ENCODE measurements at regions not wholly inside any gene's neighbourhood (a gene's known extent, or its start where the extent isn't known, plus 50 kb on each side); places are given as distances from the start of the nearest gene placed in this dataset.

DNA sequence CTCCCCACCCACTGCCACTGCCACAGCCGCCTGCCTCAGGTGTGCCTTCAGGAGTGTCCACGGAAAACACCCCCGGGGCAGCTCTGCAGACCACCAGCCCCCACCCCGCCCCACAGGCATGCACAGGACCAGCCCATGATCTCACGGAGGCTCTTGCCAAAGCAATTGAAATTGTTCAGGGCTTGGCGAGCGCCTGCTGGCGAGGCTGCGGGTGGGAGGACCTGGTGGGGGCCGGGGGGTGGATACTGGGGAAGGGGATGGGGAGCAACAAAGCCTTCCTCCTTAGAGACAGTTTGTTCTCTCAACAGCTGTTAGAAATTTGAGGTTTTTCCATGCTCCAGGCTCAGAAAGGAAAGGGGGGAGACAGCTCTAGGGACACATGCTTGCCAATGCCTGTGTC lies 274.7 kb downstream of the MN1 start:
- DNase-seq, result peak; percentile 80

DNA sequence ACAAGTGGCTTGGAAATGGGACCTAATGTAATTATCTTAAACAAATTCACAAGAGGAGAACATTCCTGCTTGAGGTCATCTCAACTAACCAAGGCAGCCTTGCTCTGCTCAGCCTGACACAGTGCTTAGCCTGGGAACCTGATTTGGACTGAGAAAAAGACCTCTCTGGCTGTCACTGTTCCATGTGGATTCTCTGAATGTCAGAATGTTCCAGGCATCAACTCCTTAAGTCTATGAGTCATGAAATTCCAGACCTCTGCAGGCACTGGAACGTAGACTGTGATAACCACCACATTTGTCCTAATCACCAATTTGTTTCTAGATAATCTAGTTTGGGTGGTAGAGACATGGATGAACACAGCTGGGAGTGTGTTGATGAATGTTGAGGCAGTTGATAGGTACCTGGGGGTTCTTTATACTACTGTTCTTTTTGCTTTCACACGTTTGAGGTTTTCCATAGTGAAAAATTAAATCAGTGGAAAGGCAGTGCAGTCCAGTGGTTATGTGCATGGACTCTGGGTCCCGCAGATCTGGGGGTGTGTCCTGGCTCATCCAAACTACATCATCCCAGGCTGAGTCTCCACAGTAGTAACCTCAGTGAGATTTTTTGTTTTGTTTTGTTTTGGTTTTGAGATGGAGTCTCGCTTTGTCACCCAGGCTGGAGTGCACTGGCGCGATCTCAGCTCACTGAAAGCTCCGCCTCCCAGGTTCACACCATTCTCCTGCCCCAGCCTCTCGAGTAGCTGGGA lies 269.6 kb downstream of the MN1 start:
- DNase-seq, result no peak

DNA sequence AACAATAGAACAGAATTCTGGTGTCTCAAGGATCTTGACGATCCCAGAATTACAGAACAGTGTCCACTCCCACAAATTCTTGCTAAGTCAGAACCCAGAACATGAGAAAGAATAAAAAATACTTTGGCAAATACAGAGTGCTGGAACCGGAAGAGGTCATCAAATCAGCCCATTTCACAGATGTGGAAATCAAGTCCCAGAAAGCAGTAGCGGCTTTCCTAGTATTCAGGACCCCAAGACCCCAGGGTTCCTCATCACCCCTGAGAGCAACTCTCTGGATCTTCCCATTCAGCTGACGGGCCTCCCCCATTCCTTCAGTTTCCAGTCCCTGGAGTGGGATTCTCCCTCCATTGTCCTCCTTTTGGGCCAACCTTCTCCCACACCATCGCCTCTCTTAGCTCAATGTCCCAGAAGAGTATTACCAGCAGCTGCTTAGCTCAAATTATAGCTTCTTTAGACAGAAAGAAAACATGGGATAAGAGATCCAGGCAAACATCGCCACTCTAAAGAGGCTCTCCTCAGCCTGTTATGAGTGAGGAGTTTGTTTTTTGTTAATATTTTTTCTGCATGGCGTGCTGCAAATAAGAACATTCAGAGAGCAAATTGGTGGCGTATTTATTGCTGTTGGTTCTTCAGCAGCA lies 268.3 kb downstream of the MN1 start:
- DNase-seq, result no peak

DNA sequence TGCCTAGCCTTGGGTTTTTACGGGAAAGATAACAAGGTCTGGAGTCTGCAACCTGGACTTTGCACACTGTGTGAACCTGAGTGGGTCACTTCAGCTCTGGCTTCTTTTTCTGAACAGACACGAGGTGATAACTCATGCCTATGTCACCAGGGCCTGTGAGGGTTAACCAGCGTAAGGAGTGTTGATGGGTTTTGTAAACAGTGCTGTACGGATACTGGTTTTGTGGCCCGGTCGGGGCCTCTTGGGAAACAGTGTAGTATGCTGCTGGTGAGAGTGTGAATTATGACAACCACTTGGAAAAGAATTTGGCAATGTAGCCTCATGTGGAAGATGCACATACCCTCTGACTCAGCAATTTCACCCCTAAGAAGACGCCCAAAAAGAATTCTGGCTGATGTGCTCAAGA lies 266.8 kb downstream of the MN1 start:
- DNase-seq, result no peak

DNA sequence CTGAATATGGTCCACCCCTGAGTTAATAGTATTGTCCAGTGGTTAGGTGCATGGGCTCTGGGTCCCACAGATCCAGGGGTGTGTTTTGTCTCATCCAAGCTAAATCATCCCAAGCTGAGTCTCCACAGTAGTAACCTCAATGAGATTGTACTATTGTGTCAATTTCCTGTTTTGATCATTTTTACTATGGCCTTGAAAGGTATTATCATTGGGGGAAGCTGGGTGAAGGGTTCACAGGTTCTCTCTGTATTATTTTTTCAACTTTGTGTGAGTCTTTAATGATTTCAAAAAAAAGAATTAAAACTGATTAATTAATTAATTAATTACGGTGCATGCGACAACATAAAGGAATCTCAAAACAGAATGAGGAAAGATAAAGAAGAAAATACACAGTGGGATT lies 266.1 kb downstream of the MN1 start:
- no peak for DNase-seq

DNA sequence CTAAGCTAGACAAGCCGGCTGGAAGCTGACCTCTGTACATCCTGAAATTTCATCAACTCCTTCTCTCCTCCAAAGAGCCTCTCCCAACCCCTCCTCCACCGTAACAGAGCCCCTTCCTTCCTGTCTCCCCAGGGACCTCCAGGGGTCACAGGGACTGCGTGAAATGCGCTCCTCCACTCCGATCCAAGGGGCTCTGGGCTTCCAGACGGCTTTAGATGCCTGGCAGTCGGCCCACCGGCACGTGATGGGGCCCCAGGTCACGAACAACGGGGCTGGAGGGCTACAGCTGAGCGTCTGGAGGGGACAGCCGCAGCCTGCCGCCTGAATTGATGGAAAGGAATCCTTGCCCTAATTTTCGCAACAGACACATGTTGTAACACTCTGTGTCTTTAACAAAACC lies 264.1 kb downstream of the MN1 start:
- DNase-seq, result peak; percentile 86

DNA sequence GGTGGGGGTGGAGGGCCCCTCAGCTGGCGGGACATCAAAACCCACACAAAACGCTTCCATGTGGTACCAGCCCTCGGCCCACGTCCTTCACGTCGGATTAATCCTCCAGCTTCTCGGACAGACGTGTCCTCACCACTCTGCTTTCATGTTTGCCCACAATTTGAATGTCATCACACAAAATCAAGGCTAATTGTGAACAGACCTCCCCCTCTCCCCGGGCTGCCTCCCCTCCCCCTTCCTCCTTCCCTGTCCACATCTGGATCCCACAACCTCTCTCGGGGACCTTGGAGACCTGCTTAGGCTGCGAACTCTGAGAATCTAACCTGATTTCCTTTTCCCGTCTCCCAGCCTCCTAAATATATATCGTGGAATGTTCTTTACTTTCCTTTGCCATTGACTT lies 262.9 kb downstream of the MN1 start:
- DNase-seq, result peak; percentile 55

DNA sequence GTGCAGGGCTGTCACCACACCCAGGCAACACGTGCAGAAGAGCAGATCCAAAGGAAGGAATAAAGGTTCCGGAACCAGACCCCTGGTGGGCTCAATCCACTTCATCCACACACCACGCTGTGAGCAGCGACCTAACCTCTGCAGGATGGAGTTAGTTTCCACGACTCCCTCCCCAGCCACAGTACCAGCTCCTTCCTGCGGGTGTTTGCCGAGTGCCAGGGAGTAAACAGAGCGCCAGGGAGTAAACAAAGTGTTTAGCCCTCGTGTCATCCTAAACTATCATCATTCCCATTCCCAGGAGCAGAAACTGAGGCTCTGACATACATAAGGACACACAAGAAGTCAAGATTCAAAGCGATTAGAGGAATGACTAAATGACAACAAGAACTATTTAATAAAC lies 261.3 kb downstream of the MN1 start:
- DNase-seq, result no peak

DNA sequence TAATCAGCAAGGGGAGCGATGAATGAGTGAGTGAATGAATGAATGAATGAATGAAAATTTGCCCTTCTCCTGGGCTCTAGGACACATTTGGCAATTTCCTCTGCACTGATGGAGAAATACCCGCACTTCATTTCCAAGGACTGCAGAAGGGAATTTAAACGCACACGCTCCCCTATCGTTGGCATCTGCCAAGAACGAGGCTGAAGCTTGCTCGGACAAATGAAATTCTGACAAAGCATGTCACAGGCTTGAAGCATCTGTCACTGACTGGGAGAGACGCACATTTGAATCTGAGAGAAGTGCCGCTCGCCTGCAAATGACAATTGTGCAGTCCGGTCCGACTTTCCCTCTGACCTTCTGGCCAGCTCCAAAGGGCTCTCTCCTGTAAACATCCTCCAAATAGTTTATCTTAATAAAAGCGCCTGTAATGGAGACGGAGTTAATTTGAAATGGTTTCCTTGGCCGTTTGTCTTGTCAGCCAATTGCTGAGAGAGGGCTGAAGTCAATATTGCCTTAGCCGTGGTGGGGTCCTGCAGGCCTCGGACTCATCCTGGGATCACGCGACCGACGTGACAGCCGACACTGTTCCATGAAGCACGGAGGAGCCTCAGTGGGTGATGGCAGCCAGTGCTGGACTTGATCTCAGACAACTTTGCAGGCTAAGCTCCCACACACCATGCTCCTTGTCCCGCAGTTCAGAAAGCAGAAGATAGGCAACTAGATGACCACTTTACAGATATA lies 260.7 kb downstream of the MN1 start:
- DNase-seq, result no peak

DNA sequence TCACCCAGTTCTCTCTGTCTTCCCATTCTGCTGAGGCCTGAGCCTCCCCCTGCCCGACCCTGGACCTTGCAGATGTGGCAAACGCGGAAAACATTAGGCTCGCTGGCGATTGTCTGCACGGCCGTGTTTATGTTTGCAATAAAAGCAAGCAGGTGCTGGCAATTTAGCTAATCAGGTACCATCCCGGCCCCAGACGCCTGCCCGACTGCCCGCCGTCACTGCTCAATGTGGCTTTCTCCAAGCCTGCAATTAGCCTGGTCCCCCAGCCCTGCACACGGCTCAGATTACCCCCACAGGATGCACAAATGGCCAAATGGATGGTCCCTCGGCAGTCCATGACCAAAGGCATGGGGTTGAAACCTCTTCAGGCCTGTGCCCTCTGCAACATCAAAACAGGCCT lies 259.7 kb downstream of the MN1 start:
- no peak for DNase-seq

DNA sequence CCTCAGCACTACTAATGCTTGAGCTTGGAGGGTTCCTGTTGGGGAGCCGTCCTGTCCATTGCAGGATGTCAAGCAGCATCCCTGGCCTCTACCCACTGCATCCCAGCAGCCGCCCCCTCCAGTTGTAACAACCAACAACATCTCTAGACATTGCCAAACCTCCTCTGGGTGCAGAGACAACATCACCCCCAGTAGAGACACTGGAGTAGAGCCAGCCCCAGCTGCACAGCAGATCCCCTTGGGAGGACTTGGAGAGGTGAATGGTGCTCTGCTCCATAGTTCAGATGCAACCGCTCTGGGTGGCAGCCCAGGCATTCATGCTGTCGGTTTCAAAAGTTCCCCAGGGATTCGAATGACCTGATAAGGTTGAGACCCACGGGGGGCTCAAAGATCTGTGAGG lies 259.0 kb downstream of the MN1 start:
- DNase-seq, result no peak

DNA sequence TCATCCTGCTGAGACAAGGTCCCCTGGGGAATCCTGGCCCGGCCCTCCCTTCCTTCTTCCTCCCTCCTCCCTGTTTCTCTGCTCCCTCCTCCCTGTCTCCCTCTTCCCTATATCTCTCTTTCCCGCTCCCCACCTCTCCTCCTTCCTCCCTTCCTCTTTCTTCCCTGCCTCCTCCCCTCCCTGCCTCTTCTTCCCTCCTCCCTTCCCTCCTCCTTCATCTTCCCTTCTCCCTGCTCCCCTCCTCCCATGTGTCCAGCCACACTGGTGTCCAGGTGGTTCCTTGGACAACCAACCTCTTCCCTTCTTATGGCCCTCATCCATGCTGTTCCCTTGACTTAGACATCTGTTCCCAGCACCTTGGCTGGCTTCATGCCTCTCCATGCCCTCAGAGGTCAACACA lies 258.1 kb downstream of the MN1 start:
- no peak for DNase-seq

DNA sequence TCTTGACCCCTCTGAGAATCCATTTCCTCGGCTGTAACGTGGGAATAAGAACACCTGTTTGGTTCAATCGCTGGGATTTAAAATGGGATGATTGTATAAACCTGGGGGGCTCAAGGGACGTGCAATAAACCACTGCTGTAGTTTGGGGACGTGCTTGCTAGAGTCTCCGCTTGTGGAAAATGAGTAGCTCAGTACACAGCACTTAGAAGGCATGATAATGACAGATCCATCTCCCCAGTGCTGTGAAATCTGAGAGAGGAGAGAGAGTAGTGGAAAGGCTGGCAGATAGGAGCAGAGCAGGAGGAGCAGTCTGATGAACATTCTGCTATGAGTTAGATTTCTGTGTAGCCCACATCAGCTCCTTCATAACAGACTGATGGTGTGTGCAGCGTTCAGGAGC lies 256.5 kb downstream of the MN1 start:
- no peak for DNase-seq

DNA sequence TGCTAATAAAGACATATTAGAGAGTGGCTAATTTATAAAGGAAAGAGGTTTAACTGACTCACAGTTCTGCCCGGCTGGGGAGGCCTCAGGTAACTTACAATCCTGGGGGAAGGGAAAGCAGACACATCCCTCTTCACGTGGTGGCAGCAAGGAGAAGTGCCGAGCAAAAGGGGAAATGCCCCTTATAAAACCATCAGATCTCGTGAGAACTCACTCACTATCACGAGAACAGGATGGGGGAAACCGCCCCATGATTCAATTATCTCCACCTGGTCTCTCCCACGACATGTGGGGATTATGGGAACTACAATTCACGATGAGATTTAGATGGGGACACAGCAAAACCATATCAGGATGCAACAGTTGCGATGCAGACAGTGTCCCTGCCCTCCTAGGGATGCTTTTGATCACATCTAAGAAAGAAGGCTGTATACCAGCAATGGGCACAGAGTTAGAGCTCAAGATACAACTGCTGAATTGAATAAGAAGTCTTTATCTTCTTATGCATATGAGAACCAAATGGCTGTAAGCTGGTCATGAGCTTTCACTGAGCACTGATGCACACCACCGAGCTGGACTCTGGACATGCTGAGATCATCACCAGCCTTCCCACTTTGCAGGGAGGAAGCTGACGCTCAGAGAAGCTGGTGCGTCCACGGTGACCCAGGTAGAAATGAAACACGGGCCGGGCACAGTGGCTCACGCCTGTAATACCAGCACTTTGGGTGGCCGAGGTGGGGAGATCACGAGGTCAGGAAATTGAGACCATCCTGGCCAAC lies 255.2 kb downstream of the MN1 start:
- DNase-seq, result no peak

DNA sequence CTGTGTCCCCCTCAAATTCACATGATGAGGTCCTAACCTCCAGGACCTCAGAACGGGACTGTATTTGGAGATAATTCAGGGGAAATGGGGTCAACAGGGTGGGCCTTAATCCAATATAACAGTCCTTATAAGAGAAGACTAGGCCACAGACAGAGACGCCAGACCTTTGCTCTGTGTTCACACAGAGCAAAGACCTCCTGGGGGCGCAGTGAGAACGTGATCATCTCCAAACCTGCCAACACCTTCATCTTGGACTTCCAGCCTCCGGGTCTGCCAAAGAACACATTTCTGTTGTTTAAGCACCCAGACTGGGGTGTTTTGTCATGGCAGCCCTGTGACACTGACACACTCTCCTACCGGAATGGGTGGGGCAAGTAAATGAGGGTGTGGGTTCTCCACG lies 250.2 kb downstream of the MN1 start:
- DNase-seq, result no peak

DNA sequence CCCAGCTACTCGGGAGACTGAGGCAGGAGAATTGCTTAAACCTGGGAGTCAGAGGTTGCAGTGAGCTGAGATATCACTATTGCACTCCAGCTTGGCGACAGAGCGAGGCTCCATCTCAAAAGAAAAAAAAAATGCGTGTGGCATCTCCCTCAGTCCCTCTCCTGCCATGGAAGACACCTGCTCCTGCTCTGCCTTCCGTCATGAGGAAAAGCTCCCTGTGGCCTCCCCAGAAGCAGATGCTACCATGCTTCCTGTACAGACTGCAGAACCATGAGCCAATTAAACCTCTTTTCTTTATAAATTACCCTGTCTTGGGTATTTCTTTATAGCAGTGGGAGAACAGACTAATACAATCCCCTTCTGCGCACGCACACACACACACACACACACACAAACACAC lies 249.4 kb downstream of the MN1 start:
- no peak for DNase-seq

DNA sequence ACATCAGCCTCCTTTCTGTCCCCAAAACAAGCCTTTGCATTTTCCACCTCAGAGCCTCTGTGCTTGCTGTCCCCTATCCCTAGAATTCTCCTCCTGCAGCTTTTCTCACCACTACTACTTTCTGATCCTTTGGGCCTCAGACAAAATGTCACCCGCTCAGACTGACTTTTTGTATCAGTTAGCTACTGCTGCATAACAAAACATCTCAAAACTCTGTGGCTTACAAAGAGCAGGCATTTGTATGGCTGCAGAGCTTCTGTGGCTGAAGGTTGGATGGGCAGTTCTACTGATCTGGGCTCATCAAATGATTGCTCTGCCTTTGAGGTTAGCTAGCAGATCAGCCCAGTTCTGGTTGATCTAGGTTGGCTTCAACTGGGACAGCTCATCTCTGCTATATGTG lies 248.7 kb downstream of the MN1 start:
- DNase-seq, result no peak

DNA sequence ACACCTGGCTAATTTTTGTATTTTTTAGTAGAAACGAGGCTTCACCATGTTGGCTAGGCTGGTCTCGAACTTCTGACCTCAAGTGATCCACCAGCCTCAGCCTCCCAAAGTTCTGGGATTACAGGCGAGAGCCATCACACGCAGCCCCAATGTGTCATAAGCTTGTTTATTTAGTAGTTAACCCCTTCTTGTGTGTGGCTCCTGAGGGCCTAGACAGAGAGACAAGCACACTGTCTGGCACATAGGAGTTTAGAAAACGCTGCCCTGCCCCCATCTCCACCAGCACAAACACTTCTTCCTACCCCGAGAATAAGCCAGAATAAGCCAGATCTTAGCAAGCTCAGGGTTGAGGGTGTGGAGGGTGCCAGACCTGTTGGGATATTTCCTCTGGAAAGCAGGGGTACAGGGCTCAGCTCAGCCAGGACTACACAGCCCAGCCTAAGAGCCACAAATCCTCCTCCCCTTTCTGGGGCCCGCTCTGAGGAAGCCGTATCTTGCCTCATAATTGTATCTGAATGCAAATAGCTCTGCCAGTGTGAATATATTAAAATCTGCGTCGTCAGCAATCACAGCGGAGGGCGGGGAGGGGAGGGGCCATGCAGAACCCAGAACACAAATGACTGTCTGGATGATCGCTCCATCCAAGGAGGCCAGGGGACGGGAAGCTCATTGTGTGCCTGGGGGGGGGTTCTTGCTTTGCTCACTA lies 247.3 kb downstream of the MN1 start:
- peak; percentile 64 for DNase-seq

DNA sequence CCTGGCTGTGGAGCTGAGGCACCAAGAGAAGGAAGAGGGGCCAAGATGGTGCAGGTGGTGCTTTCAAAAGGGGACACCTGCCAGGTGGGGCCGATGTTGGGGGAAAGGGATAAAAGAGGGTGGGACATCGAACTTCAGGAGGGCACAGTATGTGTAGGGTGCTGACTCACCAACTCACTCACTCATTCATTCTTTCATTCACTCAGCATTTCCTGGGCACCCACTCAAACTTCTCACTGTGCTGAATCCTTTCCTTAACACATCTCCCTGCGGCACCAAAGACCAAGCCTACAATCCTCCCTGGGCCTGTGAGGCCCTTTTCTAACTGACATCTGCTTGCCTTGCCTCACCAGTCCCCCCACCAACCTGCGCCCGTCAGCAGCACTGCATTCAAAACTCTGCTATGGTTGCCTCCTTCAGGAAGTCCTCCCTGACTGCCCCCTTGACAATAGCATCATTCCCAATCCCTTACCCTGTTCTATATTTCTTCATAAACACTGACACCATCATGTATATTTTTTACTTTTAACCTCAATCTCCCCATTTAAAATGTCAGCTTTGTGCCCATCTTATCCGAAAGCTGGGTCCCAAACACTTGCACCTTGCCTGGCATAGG lies 246.6 kb downstream of the MN1 start:
- DNase-seq, result no peak

DNA sequence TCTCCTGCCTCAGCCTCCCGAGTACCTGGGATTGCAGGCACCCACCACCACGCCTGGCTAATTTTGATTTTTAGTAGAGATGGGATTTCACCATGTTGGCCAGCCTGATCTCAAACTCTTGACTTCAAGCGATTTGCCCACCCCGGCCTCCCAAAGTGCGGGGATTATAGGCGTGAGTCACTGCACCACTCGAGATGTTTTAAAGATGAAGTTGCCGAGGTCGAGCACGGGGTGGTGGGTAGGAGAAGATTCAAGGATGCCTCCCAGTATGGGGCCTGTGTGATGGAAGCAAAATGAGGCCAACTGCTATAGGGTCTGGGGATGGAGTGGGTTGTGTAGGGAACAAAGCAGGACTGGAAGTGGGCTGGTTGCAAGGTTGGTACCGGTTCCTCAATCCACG lies 245.2 kb downstream of the MN1 start:
- DNase-seq, result no peak

DNA sequence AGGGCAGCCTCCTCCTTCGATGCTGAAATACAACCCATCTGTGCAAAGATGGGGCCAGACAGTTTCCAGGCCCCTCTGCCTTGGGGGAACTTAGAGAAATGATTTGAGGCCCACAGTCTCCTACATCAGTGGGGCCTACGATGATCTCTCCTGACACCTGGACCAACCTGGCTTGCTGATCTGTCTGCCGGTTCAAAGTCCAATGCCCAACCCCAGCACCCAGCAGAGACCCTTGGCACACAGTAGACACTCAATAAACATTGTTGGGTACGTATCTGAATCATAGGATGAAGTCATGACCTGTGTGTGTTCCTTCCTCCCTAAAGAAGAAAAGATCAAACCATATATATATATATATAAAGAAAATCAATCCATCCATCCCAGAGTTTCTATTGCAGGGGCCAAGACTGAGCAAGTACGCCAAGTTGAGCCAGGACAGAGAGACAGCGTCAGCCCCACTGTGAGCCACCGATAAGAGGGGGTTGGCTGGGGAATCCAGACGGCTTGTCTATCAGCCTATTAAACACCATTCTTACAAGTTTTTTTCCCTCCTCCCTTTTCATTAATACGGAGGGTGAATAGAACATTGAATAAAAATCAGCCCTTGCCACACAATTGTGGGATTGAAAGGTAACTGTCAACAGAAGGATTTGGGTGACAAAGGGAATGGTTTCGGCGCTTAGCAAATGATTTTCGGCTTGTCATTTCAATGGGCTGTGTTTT lies 244.1 kb downstream of the MN1 start:
- DNase-seq, result no peak

Data from right hindlimb (tissue), 1 donor.